Hippocampal formation (tissue), 2 donors: ENCODE measurements at regions not wholly inside any gene's neighbourhood (a gene's known extent, or its start where the extent isn't known, plus 50 kb on each side); places are given as distances from the start of the nearest gene placed in this dataset.
"Not testable (repeated sequence)": the region's sequence is repeated elsewhere in the genome, so short reads cannot be mapped to it uniquely, and the experiment has no call there.

Source experiments
- DNase-seq, 2 donors: peaks; one replicate each; lab custom pipeline; 2025; lab: John Stamatoyannopoulos, UW

DNA sequence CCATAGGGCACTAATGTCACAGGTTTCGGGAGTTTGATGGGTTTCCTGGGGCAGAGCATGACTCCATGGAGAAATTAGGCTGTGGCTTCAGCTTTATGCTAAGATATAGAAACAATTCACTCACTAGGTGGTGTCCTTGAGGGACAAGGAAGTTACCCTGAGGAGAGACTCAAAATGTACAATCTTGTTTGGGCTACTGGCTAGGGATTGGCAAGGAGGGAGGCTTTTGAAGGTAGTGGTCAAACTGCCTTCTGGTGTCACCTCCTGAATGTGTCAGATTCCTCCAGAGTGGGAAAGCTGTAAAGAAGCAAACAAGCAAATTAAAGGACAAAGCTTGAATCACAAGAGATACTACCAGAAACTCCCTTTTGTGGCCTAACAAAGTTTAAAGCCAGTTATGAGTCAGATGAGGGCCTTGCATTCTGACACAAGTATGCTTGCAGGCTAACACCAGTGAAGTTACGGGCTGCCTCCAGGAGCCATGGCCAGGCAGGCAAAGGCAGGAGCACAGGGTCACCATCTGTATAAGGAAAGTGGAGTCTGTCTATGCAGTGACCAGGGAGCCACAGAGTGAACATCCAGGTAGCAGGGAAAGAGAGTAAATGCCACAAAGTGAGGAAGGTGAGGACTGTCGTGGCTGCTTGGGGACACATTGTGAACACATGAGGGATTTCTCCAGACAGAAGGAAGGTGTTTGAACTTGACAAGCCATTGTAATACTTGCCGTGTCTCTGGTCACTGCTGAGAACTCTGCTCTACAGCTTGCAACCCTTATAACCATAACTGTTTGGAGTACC is 107.7 kb upstream of the DTNBP1 start:
- DNase-seq: no peak

DNA sequence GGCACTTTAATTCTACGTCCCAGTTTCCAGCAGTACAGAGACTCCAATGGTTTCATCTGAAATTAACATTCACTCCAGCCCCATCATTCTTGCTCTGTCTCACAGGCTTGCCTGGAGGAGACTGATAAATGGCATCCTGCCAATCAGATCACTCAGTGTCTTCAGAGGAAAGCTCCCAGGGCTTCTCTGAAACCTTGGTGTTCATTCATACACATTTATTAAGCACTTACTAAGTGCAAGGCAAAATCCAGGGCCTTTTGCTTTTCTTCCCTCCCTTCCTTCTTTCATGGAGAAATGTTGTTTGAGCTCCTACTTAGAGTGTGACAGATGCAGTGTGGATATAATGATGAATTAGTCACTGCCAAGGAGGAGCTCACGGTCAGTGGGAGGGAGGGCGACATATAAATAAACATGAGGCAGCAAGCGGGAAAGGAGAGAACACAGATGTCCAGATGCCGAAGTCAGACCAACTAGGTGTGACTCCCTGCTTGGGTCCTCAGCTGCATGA is 106.7 kb upstream of the DTNBP1 start:
- no peak for DNase-seq

DNA sequence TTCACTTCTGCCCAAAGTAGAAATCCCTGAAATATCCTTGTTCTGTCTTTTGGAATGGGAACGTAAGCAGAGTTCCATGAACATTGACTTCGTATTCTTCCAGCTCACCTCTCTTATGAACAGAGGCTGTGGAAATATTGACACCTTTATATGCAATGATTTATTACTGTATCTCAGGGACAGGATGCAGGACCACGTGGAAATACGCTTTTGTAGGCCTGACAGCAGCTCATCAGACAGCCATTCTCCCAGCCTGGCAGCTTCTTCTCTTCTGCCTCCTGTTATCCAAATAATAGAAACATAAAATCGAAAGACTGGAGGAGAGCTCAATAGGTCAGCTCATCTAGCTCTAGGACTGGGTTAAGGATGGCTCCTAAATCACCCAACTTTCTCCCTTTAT is 106.2 kb upstream of the DTNBP1 start:
- DNase-seq: no peak

DNA sequence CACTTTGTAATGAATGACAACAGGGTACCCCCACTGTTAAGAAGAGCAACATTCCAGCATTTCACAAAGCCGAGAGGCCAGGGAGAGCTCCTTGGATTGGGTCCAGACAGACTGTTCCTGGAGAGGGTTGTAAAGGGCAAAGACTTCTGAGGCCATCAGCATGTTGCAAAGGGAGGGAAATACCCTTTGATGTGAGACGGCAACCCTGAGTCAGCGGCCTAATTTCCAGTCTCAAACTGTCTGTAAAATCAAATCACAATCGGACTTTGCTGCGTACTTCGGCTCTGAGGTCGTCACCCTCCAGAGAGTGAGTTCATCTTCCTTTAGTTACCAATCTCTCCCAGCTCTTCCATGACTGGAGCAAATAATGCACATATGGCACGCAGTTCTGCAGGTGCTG is 101.0 kb upstream of the DTNBP1 start:
- no peak for DNase-seq

DNA sequence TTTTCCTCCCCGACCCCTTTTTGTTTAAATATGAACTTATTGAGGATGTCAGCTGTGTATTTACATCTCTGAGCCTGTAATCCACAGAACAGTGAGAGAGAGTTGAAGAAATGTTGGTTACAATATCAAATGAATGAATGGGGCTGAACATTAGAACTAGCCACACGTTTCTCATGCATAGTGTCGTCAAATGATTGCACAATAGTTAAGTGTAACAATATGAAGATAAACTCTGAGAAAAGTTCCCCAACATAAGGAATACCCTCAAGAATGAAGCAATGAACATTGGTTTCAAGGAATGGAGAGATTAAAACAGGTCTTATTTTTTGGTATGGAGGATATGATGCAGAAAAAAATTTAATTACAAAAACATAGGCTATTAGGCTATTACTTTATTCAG is 100.5 kb upstream of the DTNBP1 start:
- no peak for DNase-seq

DNA sequence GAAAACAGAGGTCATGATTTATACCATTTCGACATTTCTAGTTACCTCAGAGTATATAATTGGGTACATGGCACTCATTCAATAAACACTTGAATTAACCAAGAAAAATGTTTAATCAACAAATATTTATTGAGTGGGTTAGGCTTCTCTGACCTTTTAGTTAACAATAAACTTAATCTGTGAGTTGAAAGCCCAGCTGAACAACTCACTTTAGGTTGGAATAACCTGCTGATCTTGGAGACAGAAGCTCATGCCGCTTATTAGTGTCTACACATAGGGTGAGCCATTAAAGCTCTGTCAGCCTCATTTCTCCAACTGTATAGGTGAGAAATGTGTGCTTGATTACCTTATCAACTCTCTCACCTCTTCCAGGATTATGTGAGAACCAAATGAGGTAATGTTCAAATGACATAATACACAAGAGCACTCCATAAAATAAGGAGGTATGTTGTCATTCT is 98.2 kb upstream of the DTNBP1 start:
- no peak for DNase-seq

DNA sequence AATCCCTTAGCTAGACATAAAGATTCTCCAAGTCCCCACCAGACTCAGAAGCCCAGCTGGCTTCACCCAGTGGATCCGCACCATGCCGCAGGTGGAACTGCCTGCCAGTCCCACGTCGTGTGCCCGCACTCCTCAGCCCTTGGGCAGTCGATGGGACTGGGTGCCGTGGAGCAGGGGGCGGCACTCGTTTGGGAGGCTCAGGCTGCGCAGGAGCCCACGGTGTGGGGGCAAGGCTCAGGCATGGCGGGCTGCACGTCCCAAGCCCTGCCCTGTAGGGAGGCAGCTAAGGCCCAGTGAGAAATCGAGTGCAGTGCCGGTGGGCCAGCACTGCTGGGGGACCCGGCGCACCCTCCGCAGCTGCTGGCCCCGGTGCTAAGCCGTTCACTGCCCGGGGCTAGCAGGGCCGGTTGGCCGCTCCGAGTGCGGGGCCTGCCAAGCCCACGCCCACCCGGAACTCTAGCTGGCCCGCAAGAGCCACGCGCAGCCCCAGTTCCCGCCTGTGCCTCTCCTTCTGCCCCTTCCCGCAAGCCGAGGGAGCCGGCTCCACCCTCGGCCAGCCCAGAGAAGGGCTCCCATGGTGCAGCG is 95.9 kb upstream of the DTNBP1 start:
- no peak for DNase-seq

DNA sequence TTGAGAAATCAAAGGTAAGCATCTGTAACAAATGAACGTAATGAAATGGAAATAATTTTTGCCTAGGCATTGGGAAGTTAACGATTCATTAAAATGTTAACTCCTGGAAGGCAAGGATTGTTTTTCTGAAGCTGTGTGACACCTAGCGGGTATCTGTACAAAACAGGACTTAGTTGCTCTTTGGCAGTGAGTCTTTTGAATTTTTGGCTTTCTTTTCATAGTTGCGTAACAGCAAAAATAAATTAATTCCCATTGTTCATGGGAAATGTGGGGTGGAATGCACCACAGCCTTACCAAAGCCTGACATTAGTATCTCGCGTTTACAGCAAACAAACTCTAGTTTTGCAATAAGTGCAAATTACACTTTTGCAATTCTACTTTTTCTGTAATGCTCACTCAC is 92.7 kb upstream of the DTNBP1 start:
- no peak for DNase-seq

DNA sequence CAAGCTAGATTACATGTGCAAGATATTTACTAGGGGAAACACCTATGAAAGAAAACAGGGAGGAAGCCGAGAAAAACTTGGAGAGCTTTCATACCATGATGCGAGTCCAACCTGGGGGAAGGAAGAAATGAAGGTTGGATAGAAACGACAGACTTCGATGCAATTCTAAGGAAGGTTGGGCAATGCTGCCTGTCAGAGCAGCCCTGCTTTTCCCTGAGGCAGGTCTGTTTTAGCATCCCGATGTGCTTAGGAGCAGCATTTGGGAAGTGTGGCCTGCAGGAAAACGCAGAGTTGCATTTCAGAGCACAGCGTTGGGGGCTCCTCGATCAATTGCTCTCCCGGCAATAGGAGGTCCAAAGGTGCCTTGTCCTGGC is 91.9 kb upstream of the DTNBP1 start:
- DNase-seq: no peak

DNA sequence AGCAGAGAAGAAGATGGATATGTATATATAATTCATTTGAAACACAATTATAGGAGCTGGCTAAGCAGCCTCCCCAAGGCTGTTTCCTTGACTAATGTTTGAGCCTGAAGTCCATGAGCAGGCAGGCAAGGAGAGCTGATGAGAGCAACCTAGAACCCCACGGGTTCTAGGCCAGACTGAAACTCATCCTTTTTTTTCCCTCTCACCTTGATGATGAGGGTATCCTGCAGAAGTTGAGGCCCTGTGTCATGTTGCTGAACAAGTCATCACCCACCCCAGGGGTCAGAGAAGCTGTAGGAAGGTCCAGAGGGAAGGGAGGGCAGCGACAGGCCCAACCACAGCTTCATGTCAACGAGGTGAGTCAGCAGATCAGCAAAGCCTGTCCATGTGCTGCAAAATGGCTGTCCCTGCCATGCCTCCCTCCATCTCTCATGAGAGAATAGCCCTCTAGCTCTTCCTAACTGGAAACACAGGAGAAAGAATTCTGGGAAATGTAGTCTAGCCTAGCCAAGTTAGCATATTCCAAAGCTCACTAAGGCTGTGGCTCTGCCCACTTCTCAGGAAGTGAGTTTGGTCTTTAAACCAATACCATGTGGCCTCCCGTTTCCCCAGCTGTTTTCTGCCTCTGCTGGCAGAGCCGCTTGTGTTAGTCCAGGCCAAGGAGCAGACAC is 91.3 kb upstream of the DTNBP1 start:
- no peak for DNase-seq

DNA sequence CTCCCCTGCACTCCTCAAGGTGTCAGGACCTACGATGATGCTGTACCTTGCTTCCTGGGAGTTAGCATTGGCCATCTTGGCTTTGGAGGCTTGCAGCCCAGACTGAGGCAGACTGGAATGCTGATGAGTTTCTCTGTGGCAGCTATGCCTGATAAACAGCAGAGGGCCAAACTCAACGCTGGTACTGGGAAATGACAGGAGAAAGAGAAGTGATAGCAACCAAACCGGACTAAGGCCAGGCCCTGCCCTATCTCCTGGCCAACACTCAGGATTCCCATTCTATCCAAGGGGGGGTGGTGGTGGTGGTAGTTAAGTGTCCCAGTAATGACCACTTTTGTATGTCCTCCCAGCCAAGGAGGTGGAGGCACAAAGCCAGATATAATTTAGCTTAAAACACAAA is 90.0 kb upstream of the DTNBP1 start:
- no peak for DNase-seq

DNA sequence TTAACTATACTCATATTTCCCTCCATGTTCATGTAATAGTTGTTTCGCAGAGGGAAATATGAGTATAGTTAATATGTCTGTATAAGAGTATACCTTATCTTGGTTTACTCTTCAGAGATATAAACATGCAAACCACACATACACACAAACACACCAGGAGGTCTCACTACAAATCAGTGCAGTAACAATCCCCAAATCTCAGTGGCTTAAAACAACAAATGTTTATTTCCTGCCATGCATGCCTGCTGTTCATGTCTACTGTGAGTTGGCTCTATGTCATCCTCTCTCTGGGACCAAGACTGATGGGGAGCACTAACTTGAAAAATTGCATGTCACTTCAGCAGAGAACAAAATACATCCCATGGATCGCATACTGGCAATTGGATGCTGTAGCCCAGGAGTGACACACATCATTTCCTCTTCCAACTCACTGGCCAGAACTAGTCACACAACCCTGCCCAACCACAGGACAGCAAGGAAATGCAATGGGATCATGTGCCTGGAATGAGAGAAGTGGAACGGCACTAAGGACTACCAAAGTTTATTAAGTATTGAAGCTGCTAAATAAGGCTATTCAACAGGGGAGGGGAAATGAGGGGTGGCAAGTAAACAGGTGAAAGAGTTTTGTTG is 89.0 kb upstream of the DTNBP1 start:
- DNase-seq: no peak

DNA sequence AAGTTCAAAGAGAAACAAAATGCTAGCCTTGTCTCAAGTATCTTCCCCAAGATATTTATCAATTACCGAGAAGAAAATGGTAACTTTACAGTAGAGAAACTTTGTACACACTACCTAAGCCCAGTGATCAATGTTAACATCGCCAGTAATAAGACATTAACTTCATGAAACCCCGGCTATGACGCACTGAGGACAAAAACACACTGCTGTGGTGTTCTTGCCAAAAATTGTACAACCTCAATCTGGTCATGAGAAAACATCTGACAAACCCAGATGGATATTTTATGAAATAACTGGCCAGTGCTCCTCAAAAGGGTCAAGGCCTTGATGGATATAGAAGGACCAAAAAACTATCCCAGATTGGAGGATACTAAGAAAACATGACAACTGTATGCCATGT is 85.5 kb upstream of the DTNBP1 start:
- DNase-seq: no peak

DNA sequence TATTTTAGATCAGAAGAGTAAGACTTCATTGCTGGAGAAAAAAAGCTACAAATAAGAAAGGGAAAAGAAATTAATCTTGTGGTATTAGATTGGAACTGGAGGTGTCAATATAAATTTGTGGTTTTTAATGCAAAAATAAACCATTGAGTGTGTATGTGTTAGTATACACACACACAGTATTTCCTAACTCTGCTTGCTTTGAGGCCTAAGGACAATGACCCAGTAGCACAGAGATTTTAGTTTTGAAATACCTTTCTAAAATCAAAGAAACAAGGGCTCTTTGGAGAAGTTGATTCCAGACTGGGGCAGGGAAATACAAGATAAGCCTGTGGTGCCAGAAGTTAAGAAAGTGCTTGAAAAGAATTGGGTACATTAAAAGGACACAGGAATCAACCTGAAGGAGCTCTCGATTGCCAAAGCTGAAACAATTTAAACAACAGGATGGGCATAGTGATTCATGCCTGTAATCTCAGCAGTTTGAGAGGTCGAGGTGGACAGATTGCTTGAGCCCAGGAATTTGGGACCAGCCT is 84.6 kb upstream of the DTNBP1 start:
- DNase-seq: no peak

DNA sequence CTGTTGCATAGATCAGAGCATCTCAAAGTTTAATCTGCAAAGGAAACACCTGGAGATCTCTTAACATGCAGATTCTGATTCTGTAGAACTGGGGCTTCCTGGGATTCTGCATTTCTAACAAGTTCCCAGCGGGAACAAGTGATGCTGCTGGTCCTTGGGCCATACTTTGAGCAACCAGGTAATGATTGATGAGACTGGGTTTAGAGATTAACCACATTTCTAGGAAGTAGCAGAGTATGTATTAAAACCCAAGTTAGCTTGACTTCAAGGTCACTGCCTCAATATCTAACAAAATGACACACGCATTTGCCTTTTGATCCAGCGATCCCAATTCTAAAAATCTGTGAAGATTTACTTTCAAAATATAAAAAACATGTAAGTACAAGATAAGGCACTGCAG is 83.0 kb upstream of the DTNBP1 start:
- DNase-seq: no peak

DNA sequence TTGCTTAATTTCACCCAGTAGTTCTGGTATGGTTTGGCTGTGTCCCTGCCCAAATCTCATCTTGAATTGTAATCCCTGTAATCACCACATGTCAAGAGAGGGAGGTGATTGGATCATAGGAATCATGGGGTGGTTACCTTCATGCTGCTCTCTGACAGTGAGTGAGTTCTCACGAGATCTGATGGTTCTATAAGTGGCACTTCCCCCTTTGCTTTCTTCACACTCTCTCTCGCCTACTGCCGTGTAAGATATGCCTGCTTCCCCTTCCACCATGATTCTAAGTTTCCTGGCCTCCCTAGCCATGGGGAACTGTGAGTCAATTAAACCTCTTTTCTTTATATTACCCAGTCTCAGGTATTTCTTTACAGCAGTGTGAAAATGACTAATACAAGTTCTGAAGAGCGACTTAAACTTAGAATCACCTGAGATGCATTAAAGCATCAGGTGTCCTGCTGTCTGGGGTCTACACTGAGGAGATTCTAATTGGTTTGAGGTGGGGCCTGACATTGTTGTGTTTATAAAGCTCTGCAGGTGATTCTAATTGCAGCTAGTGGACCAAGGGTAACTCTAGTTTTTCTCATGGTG is 82.1 kb upstream of the DTNBP1 start:
- DNase-seq: no peak

DNA sequence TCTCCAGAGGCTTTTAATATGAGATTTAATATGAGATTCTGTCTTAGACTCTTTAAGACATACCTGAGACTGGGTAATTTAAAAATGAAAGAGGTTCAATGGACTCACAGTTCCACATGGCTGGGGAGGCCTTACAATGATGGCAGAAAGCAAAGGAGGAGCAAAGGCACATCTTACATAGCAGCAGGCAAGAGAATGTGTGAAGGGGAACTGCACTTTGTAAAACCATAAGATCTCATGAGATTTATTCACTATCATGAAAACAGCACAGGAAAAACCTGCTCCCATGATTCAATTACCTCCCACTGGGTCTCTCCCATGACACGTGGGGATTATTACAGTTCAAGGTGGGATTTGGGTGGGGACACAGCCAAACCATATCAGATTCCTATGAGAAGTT is 79.2 kb upstream of the DTNBP1 start:
- DNase-seq: not testable (repeated sequence)

DNA sequence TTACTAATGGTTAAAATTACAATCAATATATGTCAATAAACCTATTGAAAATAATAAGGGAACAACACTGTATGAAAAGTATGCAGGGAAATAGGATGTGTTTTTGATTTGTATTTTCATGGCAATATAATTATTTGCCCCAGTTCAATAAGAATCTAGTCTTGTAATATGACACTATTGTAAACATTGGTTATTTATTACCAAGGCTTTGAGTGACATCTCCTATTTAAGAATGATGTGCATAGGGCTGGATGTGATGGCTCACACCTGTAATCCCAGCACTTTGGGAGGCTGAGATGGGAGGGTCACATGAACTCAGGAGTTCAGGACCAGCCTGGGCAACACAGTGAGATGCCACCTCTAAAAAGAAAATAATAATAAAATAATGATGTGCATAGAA is 78.6 kb upstream of the DTNBP1 start:
- no peak for DNase-seq

DNA sequence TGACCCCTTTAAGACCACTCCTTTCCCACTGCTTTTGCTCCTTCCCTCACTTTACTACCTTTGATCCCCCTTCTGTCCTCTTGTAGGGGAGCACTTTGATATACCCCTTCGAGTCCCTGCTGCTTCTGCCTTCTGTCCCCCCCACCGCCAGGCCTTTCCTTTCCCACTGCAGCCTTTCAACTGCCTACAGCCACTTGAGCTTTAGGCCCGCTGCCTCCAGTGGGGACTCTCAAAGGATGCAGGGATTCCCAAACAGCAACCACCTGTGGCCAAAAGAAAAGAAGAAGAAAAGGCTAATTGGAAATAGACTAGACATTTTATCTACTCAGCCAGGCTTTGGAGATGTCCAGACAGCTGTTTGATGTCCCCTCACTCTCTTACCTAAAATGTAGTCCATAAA is 77.0 kb upstream of the DTNBP1 start:
- DNase-seq: no peak

DNA sequence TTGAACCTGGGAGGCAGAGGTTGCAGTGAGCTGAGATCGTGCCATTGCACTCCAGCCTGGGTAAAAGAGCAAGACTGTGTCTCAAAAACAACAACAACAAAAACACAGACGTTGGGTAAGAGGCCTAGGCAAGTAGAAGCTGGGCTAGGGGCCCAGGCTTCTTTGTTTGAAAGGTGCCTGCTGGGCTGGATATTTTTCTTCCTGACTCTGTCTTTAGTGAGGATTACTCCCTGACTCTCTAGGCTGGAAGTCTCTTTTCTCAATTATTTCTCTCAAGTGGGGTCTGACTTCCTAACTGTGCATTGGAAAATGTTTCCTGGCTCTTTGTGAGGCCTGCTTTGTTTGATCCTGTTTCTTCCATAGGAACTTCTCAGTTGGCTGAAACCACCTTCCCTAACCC is 76.5 kb upstream of the DTNBP1 start:
- DNase-seq: no peak

DNA sequence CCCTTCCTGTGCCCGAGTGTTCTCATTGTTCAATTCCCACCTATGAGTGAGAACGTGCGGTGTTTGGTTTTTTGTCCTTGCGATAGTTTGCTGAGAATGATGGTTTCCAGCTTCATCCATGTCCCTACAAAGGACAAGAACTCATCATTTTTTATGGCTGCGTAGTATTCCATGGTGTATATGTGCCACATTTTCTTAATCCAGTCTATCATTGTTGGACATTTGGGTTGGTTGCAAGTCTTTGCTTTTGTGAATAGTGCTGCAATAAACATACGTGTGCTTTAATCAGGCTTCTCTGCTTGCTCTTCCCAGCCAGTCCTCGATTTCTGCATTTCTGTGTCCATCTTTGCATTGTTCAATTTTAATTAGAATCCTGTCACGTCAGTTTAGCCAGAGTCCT is 75.4 kb upstream of the DTNBP1 start:
- not testable (repeated sequence) for DNase-seq

DNA sequence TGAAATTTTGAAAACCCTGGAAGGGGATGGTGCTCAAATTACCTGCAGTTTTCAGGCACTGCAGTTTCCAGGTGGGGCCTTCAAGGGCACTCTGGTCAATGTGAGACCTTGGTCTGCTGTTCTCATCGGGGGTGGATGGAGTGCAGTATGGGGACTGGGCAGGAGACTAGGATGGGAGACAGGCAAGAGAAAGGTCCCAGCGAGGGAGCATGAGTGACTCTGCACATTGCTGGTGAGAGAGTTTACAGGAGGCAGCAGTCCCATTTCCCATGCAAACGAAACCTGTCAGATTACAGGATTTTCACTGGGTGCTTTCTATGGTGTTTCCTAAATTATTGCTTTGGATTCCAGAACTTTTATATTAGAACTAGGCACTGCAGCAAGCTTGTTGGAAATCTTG is 73.5 kb upstream of the DTNBP1 start:
- no peak for DNase-seq
